ENCODE measurements at regions not wholly inside any gene's neighbourhood (a gene's known extent, or its start where the extent isn't known, plus 50 kb on each side); places are given as distances from the start of the nearest gene placed in this dataset.

DNA sequence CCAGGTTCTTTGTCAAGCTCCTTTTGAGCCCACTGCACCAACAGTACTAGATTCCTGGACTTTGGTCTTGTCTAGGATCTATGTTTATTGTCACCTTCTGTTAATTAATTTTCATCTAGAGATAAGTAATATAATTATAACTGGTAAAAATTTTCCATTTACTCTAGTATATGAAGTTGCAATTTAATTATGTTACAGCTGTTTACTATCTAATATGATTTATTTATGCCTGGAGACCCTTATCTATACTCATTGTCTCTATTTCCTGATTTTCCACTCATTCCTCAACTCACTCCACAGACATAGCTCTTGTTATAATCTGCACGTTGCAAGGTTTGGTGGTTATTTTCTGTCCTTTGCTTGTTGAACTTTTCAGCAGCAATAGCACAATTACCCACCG, 63.2 kb upstream of the PHF14 start:
- TF ChIP-seq Cebpa-rat (IDR thresholded peaks at IDR 0.05) = no peak
- H3K4me3 ChIP-seq = no peak overlapping the region
- H3K27me3 ChIP-seq = no peaks in the 10 kb centered on the region
- H3K9ac ChIP-seq = no peak overlapping the region
- H3K36me3 ChIP-seq = no peaks in the 10 kb centered on the region; the same call in 1 of the 2 replicates
- H3K4me1 ChIP-seq = no peaks in the 10 kb centered on the region
- no peak overlapping the region for H3K4me2 ChIP-seq
- no peaks in the 10 kb centered on the region for H4K20me1 ChIP-seq
- no peak overlapping the region for H3K27ac ChIP-seq
- H3K9me3 ChIP-seq = peaks cover 25% of the 10 kb centered on the region

DNA sequence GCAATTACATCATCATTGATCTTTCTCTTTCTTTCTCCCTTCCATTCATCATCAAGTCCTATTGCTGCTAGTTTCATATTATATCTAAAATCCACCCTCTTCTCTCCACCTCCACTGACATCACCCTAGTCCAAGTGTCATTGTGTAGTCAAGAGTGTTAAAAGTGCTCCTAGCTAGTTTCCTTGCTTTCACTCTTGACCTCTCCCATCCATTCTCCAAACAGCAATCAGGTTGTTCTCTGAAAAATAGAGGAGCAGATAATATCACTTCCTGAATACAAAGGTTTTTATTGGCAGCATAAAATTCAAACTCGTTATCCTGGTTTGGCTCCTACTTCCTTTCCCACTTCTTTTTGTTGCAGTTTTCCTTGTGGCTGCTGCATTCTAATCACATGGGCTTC, 61.6 kb upstream of the PHF14 start:
- H3K4me3 ChIP-seq = no peak overlapping the region
- H3K9me3 ChIP-seq = peaks cover 25% of the 10 kb centered on the region
- H3K27me3 ChIP-seq = no peaks in the 10 kb centered on the region
- H3K4me2 ChIP-seq = no peak overlapping the region
- no peaks in the 10 kb centered on the region; the same call in 1 of the 2 replicates for H3K36me3 ChIP-seq
- no peak overlapping the region for H3K27ac ChIP-seq
- H3K4me1 ChIP-seq = no peaks in the 10 kb centered on the region
- TF ChIP-seq Cebpa-rat (IDR thresholded peaks at IDR 0.05) = no peak
- no peaks in the 10 kb centered on the region for H4K20me1 ChIP-seq
- H3K9ac ChIP-seq = no peak overlapping the region

DNA sequence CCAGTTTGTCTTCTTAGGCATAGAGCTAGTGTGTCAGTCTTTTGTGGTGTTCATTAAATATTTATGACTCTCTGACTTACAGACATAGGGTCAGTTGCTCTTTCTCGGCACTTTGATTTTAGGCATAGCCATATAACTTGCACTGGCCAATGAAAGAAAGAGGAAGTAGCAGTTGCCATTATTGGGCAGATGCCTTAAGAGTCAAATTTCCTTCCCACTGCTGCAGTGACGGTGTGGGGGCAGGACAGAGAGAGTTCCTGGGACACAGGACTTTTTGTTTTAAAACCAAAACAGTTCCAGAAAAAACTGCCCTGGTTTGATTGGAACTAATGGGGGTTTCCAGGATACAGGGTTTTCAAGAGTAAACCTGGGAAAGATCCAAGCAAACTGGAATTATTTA, 60.2 kb upstream of the PHF14 start:
- H3K4me1 ChIP-seq = no peaks in the 10 kb centered on the region
- no peaks in the 10 kb centered on the region for H4K20me1 ChIP-seq
- no peaks in the 10 kb centered on the region for H3K27me3 ChIP-seq
- no peak overlapping the region for H3K9ac ChIP-seq
- no peak overlapping the region for H3K4me2 ChIP-seq
- no peaks in the 10 kb centered on the region; the same call in 1 of the 2 replicates for H3K36me3 ChIP-seq
- no peak overlapping the region for H3K4me3 ChIP-seq
- peaks cover 25% of the 10 kb centered on the region for H3K9me3 ChIP-seq
- no peak overlapping the region for H3K27ac ChIP-seq
- no peak for TF ChIP-seq Cebpa-rat (IDR thresholded peaks at IDR 0.05)

DNA sequence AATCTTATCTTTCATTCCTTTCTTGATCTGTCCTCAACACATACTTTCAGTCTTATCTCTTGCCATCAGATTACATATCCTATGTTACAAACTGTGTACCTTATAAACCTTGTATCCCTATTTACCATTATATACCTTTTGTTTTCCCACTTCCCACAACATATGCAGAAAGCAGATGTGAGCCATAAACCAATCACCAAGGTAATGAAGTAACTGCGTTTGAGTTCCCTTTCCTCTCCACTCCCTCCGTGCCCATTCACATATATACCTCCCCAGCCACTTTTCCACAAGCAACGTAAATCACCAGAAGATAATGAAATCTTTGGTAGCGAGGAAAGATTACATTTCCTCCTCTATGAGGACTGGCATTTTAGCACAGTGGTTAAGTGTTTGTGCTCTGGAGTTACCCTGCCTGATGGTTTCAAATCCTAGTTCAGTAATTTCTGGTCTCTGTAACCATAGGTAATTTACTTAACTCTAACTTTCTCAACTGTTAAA, 55.5 kb upstream of the PHF14 start:
- Histone ChIP-seq H3K4me3 (no peak overlapping the region), H3K36me3 (no peaks in the 10 kb centered on the region), H3K27ac (no peak overlapping the region), H3K9ac (no peak overlapping the region), H3K27me3 (no peaks in the 10 kb centered on the region), H3K4me2 (no peak overlapping the region), H3K9me3 (no peaks in the 10 kb centered on the region), H3K4me1 (no peaks in the 10 kb centered on the region), H4K20me1 (no peaks in the 10 kb centered on the region)
- TF ChIP-seq Cebpa-rat (IDR thresholded peaks at IDR 0.05) = no peak

DNA sequence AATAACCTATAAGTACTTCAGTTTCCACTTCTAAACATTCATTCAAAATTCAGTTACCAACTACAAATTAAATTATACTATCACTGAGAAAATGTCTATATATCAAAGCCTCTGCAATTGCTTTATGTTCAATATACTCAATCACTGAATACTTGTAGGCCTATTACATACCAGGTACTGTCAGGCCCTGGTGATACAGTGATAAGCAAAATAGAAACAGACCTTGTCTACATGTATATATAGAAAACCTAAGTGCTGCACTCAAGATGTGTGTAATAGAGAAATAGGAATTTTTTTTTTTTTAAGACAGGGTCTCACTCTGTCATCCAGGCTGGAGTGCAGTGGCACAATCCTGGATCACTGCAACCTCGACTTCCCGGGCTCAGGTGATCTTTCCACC, 53.7 kb upstream of the PHF14 start:
- TF ChIP-seq Cebpa-rat (IDR thresholded peaks at IDR 0.05) = no peak
- Histone ChIP-seq H4K20me1 (no peaks in the 10 kb centered on the region), H3K4me3 (no peak overlapping the region), H3K36me3 (no peaks in the 10 kb centered on the region), H3K9ac (no peak overlapping the region), H3K9me3 (no peaks in the 10 kb centered on the region), H3K27ac (no peak overlapping the region), H3K27me3 (no peaks in the 10 kb centered on the region), H3K4me1 (no peaks in the 10 kb centered on the region), H3K4me2 (no peak overlapping the region)

Measured in BLaER1 (cell line).